OCI-LY3 (cell line): ENCODE measurements at regions not wholly inside any gene's neighbourhood (a gene's known extent, or its start where the extent isn't known, plus 50 kb on each side); places are given as distances from the start of the nearest gene placed in this dataset.

ENCODE experiments used
- CTCF ChIP-seq: fragments of 200-600, 300-600 bp; sonication (generic); IDR thresholded peaks from 2 replicates; pipeline ENCODE4 v1.5.1; 2014; ENCODE audit warnings: antibody characterized with exemption, low read length, low read depth
- EZH2phosphoT487 ChIP-seq: fragments of 200-600 bp; shearing (Covaris generic); IDR thresholded peaks from 2 replicates; pipeline ENCODE4 v1.6.1; 2018; ENCODE audit warnings: antibody characterized with exemption, mixed run types, low read depth

- TF ChIP-seq CTCF (no peak), EZH2phosphoT487 (no peak)
These were observed 125.0 kb upstream of the RPS6KA2 start for GRCh38 chr6:166752097-166752496.
